ENCODE measurements at regions not wholly inside any gene's neighbourhood (a gene's known extent, or its start where the extent isn't known, plus 50 kb on each side); places are given as distances from the start of the nearest gene placed in this dataset.

GRCh38 chr5:23223846-23224245 is 283.6 kb upstream of the PRDM9 start:
- Mint-ChIP-seq H3K36me3 (no peaks in the 10 kb centered on the region), H3K9me3 (peaks cover 8% of the 10 kb centered on the region), H3K27ac (no peak overlapping the region), H3K4me1 (no peaks in the 10 kb centered on the region), H3K27me3 (no peaks in the 10 kb centered on the region), H3K4me3 (no peak overlapping the region)
- no peak for DNase-seq

- Mint-ChIP-seq H3K27ac (no peak overlapping the region), H3K36me3 (no peaks in the 10 kb centered on the region), H3K9me3 (peaks cover 6% of the 10 kb centered on the region), H3K4me3 (no peak overlapping the region), H3K4me1 (no peaks in the 10 kb centered on the region), H3K27me3 (no peaks in the 10 kb centered on the region)
- DNase-seq = no peak
These were observed 285.6 kb upstream of the PRDM9 start for GRCh38 chr5:23221831-23222230.

GRCh38 chr5:23217159-23217558 is 290.2 kb upstream of the PRDM9 start:
- Mint-ChIP-seq H3K4me1 (no peaks in the 10 kb centered on the region), H3K36me3 (no peaks in the 10 kb centered on the region), H3K9me3 (no peaks in the 10 kb centered on the region), H3K27ac (no peak overlapping the region), H3K27me3 (no peaks in the 10 kb centered on the region), H3K4me3 (no peak overlapping the region)
- no peak for DNase-seq

GRCh38 chr5:23216345-23216744 is 291.1 kb upstream of the PRDM9 start:
- Mint-ChIP-seq H3K36me3 (no peaks in the 10 kb centered on the region), H3K4me3 (no peak overlapping the region), H3K9me3 (peaks cover 1% of the 10 kb centered on the region), H3K27ac (no peak overlapping the region), H3K4me1 (no peaks in the 10 kb centered on the region), H3K27me3 (no peaks in the 10 kb centered on the region)
- no peak for DNase-seq

DNA sequence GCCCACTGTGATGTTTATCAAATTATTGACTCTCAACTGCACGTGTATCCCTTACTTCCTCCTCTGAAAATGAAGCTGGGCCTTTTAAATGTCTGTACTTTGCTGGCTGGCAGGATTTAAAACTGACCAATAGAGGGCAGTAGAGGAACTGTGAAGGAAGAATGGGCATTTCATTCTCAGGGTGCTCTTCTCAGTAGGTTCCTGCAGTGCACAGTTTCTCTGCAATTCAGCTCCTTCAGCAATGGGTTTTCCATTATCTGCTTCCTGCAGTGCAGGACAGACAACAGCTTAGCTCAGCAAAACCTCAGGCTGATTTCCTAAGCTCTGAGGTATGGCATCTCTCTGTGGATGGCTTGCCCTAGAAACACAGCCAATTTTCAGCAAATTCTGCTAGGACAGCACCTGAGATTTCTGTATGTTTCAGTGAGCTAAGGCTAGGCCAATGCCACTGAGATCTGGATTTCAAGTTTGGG is 298.4 kb upstream of the PRDM9 start:
- no peak overlapping the region for H3K4me3 Mint-ChIP-seq
- H3K4me1 Mint-ChIP-seq = no peaks in the 10 kb centered on the region
- no peaks in the 10 kb centered on the region for H3K27me3 Mint-ChIP-seq
- H3K9me3 Mint-ChIP-seq = peaks cover 1% of the 10 kb centered on the region
- DNase-seq = no peak
- H3K36me3 Mint-ChIP-seq = no peaks in the 10 kb centered on the region
- H3K27ac Mint-ChIP-seq = no peak overlapping the region

DNA sequence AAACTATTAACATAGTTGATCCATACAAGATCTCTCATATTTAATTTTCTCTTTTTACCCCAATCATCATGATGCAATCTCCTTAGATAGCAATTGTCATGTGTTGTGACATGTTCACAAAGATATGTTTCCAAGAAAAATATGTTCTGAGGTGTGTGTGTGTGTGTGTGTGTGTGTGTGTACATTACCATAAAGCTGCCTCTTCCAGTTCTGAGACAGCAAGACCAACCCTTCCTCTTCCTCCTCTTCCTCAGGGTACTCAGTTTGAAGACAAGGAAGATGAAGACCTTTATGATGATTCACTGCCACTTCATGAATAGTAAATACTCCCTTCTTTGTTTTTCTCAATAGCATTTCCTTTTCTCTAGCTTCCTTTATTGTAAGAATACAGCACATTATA is 303.3 kb upstream of the PRDM9 start:
- Mint-ChIP-seq H3K36me3 (no peaks in the 10 kb centered on the region), H3K4me3 (no peak overlapping the region), H3K9me3 (peaks cover 5% of the 10 kb centered on the region), H3K27me3 (no peaks in the 10 kb centered on the region), H3K27ac (no peak overlapping the region), H3K4me1 (no peaks in the 10 kb centered on the region)
- DNase-seq = no peak

GRCh38 chr5:23169660-23170416 is 316.7 kb upstream of the CDH12 start:
- H3K9me3 Mint-ChIP-seq = peaks cover 5% of the 10 kb centered on the region
- no peaks in the 10 kb centered on the region for H3K36me3 Mint-ChIP-seq
- no peak overlapping the region for H3K27ac Mint-ChIP-seq
- H3K27me3 Mint-ChIP-seq = no peaks in the 10 kb centered on the region
- no peak overlapping the region for H3K4me3 Mint-ChIP-seq
- H3K4me1 Mint-ChIP-seq = no peaks in the 10 kb centered on the region
- DNase-seq = no peak

GRCh38 chr5:23164971-23165370 is 311.8 kb upstream of the CDH12 start:
- Mint-ChIP-seq H3K36me3 (no peaks in the 10 kb centered on the region), H3K27ac (no peak overlapping the region), H3K4me1 (no peaks in the 10 kb centered on the region), H3K27me3 (no peaks in the 10 kb centered on the region), H3K9me3 (peaks cover 4% of the 10 kb centered on the region), H3K4me3 (no peak overlapping the region)
- no peak for DNase-seq

- H3K9me3 Mint-ChIP-seq = peaks cover 3% of the 10 kb centered on the region
- H3K27ac Mint-ChIP-seq = no peak overlapping the region
- DNase-seq = no peak
- no peaks in the 10 kb centered on the region for H3K36me3 Mint-ChIP-seq
- no peaks in the 10 kb centered on the region for H3K4me1 Mint-ChIP-seq
- no peaks in the 10 kb centered on the region for H3K27me3 Mint-ChIP-seq
- no peak overlapping the region for H3K4me3 Mint-ChIP-seq
These were observed 305.0 kb upstream of the CDH12 start for GRCh38 chr5:23158179-23158578.

DNA sequence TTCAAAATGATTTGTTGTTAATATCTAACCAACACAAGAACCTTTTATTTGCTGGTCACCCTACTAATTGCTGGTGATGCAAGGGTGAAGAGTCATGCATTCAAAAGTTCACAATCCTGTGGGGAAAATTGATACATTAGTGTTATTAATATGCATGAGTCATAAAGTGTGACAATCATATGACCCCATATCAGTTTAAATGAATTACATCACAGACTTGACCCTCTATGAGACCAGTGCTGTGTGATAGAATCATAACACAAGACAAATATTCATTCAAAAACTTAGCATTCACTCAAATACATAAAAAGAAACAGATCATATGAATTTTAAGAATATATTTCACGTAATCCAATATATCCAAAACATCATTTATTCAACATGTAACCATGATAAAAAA is 304.6 kb upstream of the CDH12 start:
- Mint-ChIP-seq H3K4me1 (no peaks in the 10 kb centered on the region), H3K27me3 (no peaks in the 10 kb centered on the region), H3K27ac (no peak overlapping the region), H3K9me3 (peaks cover 3% of the 10 kb centered on the region), H3K4me3 (no peak overlapping the region), H3K36me3 (no peaks in the 10 kb centered on the region)
- DNase-seq = no peak

DNA sequence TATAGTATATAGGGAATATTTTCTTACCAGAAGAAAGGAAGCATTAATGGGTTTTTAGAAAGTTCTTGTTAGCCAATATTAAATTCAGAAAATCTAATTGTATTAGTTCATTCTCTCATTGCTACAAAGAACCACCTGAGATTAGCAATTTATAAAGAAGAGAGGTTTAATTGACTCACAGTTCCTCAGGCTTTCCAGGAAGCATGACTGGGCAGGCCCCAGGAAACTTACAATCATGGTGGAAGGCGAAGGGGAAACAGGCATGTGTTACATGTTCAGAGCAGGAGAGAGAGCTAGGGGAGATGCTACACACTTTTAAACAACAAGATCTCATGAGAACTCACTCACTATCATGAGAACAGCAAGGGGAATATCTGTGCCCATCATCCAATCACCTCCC is 304.0 kb upstream of the CDH12 start:
- Mint-ChIP-seq H3K4me1 (no peaks in the 10 kb centered on the region), H3K27ac (no peak overlapping the region), H3K9me3 (peaks cover 3% of the 10 kb centered on the region), H3K27me3 (no peaks in the 10 kb centered on the region), H3K4me3 (no peak overlapping the region), H3K36me3 (no peaks in the 10 kb centered on the region)
- DNase-seq = no peak

DNA sequence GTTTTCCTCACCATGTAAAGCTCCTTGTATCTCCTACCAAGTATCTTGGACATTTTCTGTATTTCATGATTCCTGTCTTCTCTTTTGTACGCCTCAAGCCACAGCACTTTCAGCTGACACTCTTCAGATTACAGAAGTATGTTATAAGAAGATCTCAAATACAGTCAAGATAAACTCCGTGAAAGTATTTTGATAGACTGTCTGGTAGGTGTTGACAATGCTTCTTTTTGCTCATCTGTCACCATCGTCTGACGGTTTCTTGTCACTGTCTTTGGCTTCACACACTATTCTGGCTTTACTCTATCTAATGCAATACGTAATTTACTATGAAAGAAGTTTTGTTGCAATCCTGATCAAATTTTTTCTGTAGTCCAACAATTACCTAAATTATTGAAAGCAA is 294.5 kb upstream of the CDH12 start:
- DNase-seq = no peak
- no peaks in the 10 kb centered on the region for H3K36me3 Mint-ChIP-seq
- H3K27ac Mint-ChIP-seq = no peak overlapping the region
- no peaks in the 10 kb centered on the region for H3K4me1 Mint-ChIP-seq
- peaks cover 9% of the 10 kb centered on the region for H3K9me3 Mint-ChIP-seq
- H3K4me3 Mint-ChIP-seq = no peak overlapping the region
- no peaks in the 10 kb centered on the region for H3K27me3 Mint-ChIP-seq

- Mint-ChIP-seq H3K9me3 (peaks cover 14% of the 10 kb centered on the region), H3K27ac (no peak overlapping the region), H3K4me1 (no peaks in the 10 kb centered on the region), H3K27me3 (no peaks in the 10 kb centered on the region), H3K36me3 (no peaks in the 10 kb centered on the region), H3K4me3 (no peak overlapping the region)
- DNase-seq = no peak
These were observed 293.0 kb upstream of the CDH12 start for GRCh38 chr5:23146183-23146582.

- Mint-ChIP-seq H3K9me3 (peaks cover 14% of the 10 kb centered on the region), H3K4me3 (no peak overlapping the region), H3K27me3 (no peaks in the 10 kb centered on the region), H3K4me1 (no peaks in the 10 kb centered on the region), H3K27ac (no peak overlapping the region), H3K36me3 (no peaks in the 10 kb centered on the region)
- no peak for DNase-seq
These were observed 286.4 kb upstream of the CDH12 start for GRCh38 chr5:23139338-23140171.

- Mint-ChIP-seq H3K9me3 (peaks cover 5% of the 10 kb centered on the region), H3K4me1 (no peaks in the 10 kb centered on the region), H3K27me3 (no peaks in the 10 kb centered on the region), H3K27ac (no peak overlapping the region), H3K4me3 (no peak overlapping the region), H3K36me3 (no peaks in the 10 kb centered on the region)
- DNase-seq = no peak
These were observed 283.8 kb upstream of the CDH12 start for GRCh38 chr5:23136958-23137357.

- Mint-ChIP-seq H3K27ac (no peak overlapping the region), H3K4me1 (no peaks in the 10 kb centered on the region), H3K4me3 (no peak overlapping the region), H3K36me3 (no peaks in the 10 kb centered on the region), H3K27me3 (no peaks in the 10 kb centered on the region), H3K9me3 (peaks cover 10% of the 10 kb centered on the region)
- no peak for DNase-seq
These were observed 279.1 kb upstream of the CDH12 start for GRCh38 chr5:23132231-23132630.

Data from activated naive CD8-positive, alpha-beta T cell treated with anti-CD3 and anti-CD28 coated beads for 36 hours (primary cell).